ENCODE measurements at regions not wholly inside any gene's neighbourhood (a gene's known extent, or its start where the extent isn't known, plus 50 kb on each side); places are given as distances from the start of the nearest gene placed in this dataset.

DNA sequence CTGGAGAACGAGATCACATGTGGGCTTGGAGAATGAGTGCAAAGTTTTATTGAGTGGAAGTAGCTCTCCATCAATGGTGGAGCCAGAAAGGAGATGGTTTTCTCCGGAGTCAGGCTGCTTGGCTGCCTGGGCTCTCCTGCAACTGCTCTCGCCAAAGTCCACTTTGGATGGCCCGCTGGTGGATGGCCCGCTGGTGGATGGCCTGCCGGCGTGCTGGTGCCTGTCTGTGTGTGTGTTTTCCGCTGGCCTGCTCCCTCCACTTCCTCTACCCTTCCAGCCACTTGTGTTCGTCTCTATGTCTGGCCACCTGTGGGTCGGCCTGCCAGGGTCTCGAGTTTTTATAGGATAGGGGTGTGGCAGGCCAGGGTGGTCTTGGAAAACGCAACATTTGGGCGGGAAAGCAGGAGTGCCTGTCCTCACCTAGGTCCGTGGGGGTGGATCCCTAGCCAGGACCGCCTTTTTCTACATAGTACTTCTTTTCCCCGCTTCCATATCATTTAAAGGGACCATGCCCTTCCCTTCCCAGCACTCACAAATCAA, 1292.1 kb upstream of the PIK3C3 start:
- no peak for TF ChIP-seq EZH2 (IDR thresholded peaks at IDR 0.05; ENCODE audit: insufficient read depth, low read length)
- no peak for TF ChIP-seq CTCF (IDR thresholded peaks at IDR 0.05; ENCODE audit: insufficient read depth, low read depth, low read length)
